Esophagus squamous epithelium (tissue), 5 donors: ENCODE measurements at regions not wholly inside any gene's neighbourhood (a gene's known extent, or its start where the extent isn't known, plus 50 kb on each side); places are given as distances from the start of the nearest gene placed in this dataset.

Source experiments
- DNase-seq: peaks from one replicate; lab custom pipeline; 2025; lab: John Stamatoyannopoulos, UW
- H3K27ac ChIP-seq, 4 donors: fragments of 200-600 bp; sonication (generic); one replicate each; pipeline ENCODE4 v1.5.1; 2016 to 2019; ENCODE audit warnings: mild to moderate bottlenecking in 1 of 4
- H3K27me3 ChIP-seq, 4 donors: fragments of 200-600 bp; sonication (generic); 1 replicate in 3 of 4; 2 replicates in 1 of 4; pipeline versions ENCODE4 v1.5.1 to v1.6.0; 2017 to 2021; ENCODE audit warnings: antibody characterized with exemption in 1 of 4
- H3K36me3 ChIP-seq, 3 donors: fragments of 200-600 bp; sonication (generic); one replicate each; pipeline ENCODE4 v1.5.1; 2016 to 2019
- H3K4me1 ChIP-seq, 3 donors: fragments of 200-600 bp; sonication (generic); one replicate each; pipeline ENCODE4 v1.5.1; 2017 to 2019
- H3K4me3 ChIP-seq, 4 donors: fragments of 200-600 bp; sonication (generic); 1 replicate in 3 of 4; 2 replicates in 1 of 4; pipeline ENCODE4 v1.5.1; 2016 to 2019; ENCODE audit warnings: mild to moderate bottlenecking in 2 of 4, moderate library complexity in 1 of 4
- H3K9me3 ChIP-seq, 3 donors: fragments of 200-600 bp; sonication (generic); one replicate each; pipeline ENCODE4 v1.5.1; 2016 to 2019
- CTCF ChIP-seq, 6 experiments: fragments of 450-650 bp in 4 of 6; fragments of 200-600 bp in 2 of 6; sonication (generic) in 2 of 6; IDR thresholded peaks; one replicate each; pipeline ENCODE4 v1.5.1; 2016 to 2019; ENCODE audit warnings: antibody characterized with exemption in 6 of 6, mild to moderate bottlenecking in 4 of 6, moderate library complexity in 4 of 6
- POLR2A ChIP-seq, 4 donors: fragments of 450-650 bp; IDR thresholded peaks; one replicate each; pipeline ENCODE4 v1.6.1; 2017; ENCODE audit warnings: antibody characterized with exemption in 4 of 4, mild to moderate bottlenecking in 4 of 4, moderate library complexity in 3 of 4
- WGBS, 2 donors: methylation state at CpG; one replicate each; pipeline ENCODE4 v1.1.5; 2018; 5-methylcytosine and 5-hydroxymethylcytosine counted together
- intact Hi-C: fragments of 100-400 bp; cut with DNase I; formaldehyde crosslinking; loops from one replicate; pipeline ENCODE4 v1.15.0; 2022
- donor health status: DM: yes; HTN: yes; CAD: no.

GRCh38 chr7:49112647-49113046 lies 188.3 kb downstream of the CDC14C start:
- no peak for DNase-seq
- H3K27ac ChIP-seq = no peak overlapping the region
- no peak for TF ChIP-seq CTCF (IDR thresholded peaks at IDR 0.05)
- no peak for TF ChIP-seq POLR2A (IDR thresholded peaks at IDR 0.05)
- 71 to 85% methylated on average over 5 of the region's 5 CpGs for WGBS, 2 donors
- intact Hi-C loops = no loop called here
- H3K4me1 ChIP-seq = no peaks in the 10 kb centered on the region
- H3K9me3 ChIP-seq = peaks cover 0 to 3% (median 0%) of the 10 kb centered on the region in 3 donors
- no peak overlapping the region for H3K4me3 ChIP-seq
- no peaks in the 10 kb centered on the region for H3K27me3 ChIP-seq
- no peaks in the 10 kb centered on the region for H3K36me3 ChIP-seq

- no peak for TF ChIP-seq CTCF (IDR thresholded peaks at IDR 0.05)
- TF ChIP-seq POLR2A (IDR thresholded peaks at IDR 0.05) = no peak
- no peak overlapping the region for H3K4me3 ChIP-seq
- no peaks in the 10 kb centered on the region for H3K4me1 ChIP-seq
- no peak for DNase-seq
- no peak overlapping the region for H3K27ac ChIP-seq
- H3K36me3 ChIP-seq = no peaks in the 10 kb centered on the region
- H3K27me3 ChIP-seq = no peaks in the 10 kb centered on the region
- intact Hi-C loops = no loop called here
- no peaks in the 10 kb centered on the region for H3K9me3 ChIP-seq
- 86 to 100% methylated on average over 1 to 2 of the region's 2 CpGs for WGBS, 2 donors
Measured at GRCh38 chr7:49119706-49120105, 195.4 kb downstream of the CDC14C start.

GRCh38 chr7:49125246-49125645 lies 200.9 kb downstream of the CDC14C start:
- TF ChIP-seq CTCF (IDR thresholded peaks at IDR 0.05) (no peak), POLR2A (IDR thresholded peaks at IDR 0.05) (no peak)
- no peaks in the 10 kb centered on the region for H3K4me1 ChIP-seq
- intact Hi-C loops = no loop called here
- no peak overlapping the region for H3K27ac ChIP-seq
- H3K36me3 ChIP-seq = no peaks in the 10 kb centered on the region
- DNase-seq = no peak
- WGBS, 2 donors = 42 to 53% methylated on average over 3 of the region's 3 CpGs
- no peaks in the 10 kb centered on the region for H3K9me3 ChIP-seq
- no peaks in the 10 kb centered on the region for H3K27me3 ChIP-seq
- no peak overlapping the region for H3K4me3 ChIP-seq

GRCh38 chr7:49127359-49127913 lies 203.1 kb downstream of the CDC14C start:
- H3K4me3 ChIP-seq = no peak overlapping the region
- 24 to 27% methylated on average over 5 of the region's 5 CpGs for WGBS, 2 donors
- TF ChIP-seq POLR2A (IDR thresholded peaks at IDR 0.05) = no peak
- TF ChIP-seq CTCF (IDR thresholded peaks at IDR 0.05) = no peak
- H3K27ac ChIP-seq = no peak overlapping the region
- no peaks in the 10 kb centered on the region for H3K27me3 ChIP-seq
- no peaks in the 10 kb centered on the region for H3K4me1 ChIP-seq
- H3K9me3 ChIP-seq = no peaks in the 10 kb centered on the region
- intact Hi-C loops = no loop called here
- H3K36me3 ChIP-seq = no peaks in the 10 kb centered on the region
- DNase-seq = no peak

- no peak overlapping the region for H3K4me3 ChIP-seq
- no peak overlapping the region for H3K27ac ChIP-seq
- DNase-seq = no peak
- TF ChIP-seq CTCF (IDR thresholded peaks at IDR 0.05) (no peak), POLR2A (IDR thresholded peaks at IDR 0.05) (no peak)
- H3K36me3 ChIP-seq = no peaks in the 10 kb centered on the region
- H3K9me3 ChIP-seq = no peaks in the 10 kb centered on the region
- intact Hi-C loops = no loop called here
- no peaks in the 10 kb centered on the region for H3K4me1 ChIP-seq
- 60 to 88% methylated on average over 1 of the region's 1 CpG for WGBS, 2 donors
- no peaks in the 10 kb centered on the region for H3K27me3 ChIP-seq
Measured at GRCh38 chr7:49137978-49138377, 213.6 kb downstream of the CDC14C start.
